AG09309 (cell line): ENCODE measurements at regions not wholly inside any gene's neighbourhood (a gene's known extent, or its start where the extent isn't known, plus 50 kb on each side); places are given as distances from the start of the nearest gene placed in this dataset.

ENCODE experiments used
- DNase-seq: peaks from one replicate; pipeline ENCODE4 v3.0.0-alpha.2; 2010; ENCODE audit warnings: low read depth
- H3K4me3 ChIP-seq: 2 replicates; pipeline ENCODE4 v1.5.1; 2011; ENCODE audit warnings: mild to moderate bottlenecking, low read depth, low read length, moderate library complexity; ENCODE audit not compliant: control insufficient read depth
- TF ChIP-seq, protein P1 (sequence below): IDR thresholded peaks from 2 replicates; pipeline ENCODE4 v1.5.1; 2011; ENCODE audit warnings: mild to moderate bottlenecking, low read depth, low read length, inconsistent platforms; ENCODE audit not compliant: insufficient read depth, control insufficient read depth; ENCODE audit errors: missing control alignments

- H3K4me3 ChIP-seq, result no peak overlapping the region
- no peak for DNase-seq
- TF ChIP-seq, protein P1, sequence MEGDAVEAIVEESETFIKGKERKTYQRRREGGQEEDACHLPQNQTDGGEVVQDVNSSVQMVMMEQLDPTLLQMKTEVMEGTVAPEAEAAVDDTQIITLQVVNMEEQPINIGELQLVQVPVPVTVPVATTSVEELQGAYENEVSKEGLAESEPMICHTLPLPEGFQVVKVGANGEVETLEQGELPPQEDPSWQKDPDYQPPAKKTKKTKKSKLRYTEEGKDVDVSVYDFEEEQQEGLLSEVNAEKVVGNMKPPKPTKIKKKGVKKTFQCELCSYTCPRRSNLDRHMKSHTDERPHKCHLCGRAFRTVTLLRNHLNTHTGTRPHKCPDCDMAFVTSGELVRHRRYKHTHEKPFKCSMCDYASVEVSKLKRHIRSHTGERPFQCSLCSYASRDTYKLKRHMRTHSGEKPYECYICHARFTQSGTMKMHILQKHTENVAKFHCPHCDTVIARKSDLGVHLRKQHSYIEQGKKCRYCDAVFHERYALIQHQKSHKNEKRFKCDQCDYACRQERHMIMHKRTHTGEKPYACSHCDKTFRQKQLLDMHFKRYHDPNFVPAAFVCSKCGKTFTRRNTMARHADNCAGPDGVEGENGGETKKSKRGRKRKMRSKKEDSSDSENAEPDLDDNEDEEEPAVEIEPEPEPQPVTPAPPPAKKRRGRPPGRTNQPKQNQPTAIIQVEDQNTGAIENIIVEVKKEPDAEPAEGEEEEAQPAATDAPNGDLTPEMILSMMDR, result no peak
These were observed 111.8 kb upstream of the FRMPD4 start for GRCh38 chrX:12026481-12026880.

DNA sequence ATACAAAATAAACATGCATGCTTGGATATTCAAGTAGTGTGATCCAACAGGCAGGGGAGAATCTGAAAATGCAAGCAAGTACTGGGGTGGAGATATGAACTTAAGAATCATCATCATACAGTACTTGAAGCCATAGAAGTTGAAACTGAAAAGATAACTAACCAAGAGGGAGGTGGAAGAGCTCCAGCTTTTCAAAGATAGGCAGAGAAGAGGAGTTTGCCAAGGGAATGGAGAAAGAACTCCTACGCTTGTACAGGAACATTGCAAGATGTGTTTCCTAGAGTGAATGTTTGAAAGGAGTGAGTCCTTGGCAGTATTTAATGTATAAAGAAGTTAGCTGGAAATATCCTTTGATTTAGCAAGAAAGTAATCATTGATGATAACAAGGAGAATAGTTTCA lies 106.2 kb upstream of the FRMPD4 start:
- TF ChIP-seq, protein P1, result no peak
- DNase-seq, result no peak
- H3K4me3 ChIP-seq, result no peak overlapping the region

GRCh38 chrX:12034741-12035140 lies 103.5 kb upstream of the FRMPD4 start:
- no peak overlapping the region for H3K4me3 ChIP-seq
- TF ChIP-seq, protein P1, result no peak
- DNase-seq, result no peak

GRCh38 chrX:12042615-12043014 lies 95.7 kb upstream of the FRMPD4 start:
- TF ChIP-seq, protein P1, result no peak
- no peak for DNase-seq
- no peak overlapping the region for H3K4me3 ChIP-seq

- no peak overlapping the region for H3K4me3 ChIP-seq
- DNase-seq, result no peak
- TF ChIP-seq, protein P1, result no peak
These were observed 86.2 kb upstream of the FRMPD4 start for GRCh38 chrX:12052109-12052508.

DNA sequence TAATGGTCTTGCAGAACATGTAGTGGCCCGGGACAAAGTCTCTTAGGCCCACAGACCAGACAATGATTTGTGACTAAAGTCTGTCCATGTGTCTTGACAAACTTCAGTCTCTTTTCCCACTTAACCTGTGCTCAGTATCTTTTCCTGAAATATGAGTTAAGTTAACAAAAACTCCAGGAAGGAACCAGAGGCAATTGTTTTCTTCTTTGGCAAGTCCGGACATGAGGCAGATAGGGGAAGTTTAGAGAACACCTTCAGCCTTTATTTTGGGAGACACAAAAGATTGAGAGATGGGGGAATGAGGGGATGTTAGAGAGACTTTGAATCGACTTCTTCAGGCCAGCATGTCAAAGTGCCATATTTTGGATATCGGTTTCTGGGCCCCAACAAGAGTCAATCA lies 80.2 kb upstream of the FRMPD4 start:
- TF ChIP-seq, protein P1, result no peak
- no peak for DNase-seq
- H3K4me3 ChIP-seq, result no peak overlapping the region
